Hepatocyte (in vitro differentiated cells): ENCODE measurements at regions not wholly inside any gene's neighbourhood (a gene's known extent, or its start where the extent isn't known, plus 50 kb on each side); places are given as distances from the start of the nearest gene placed in this dataset.

Experiments
- DNase-seq: peaks from one replicate; pipeline ENCODE4 v3.0.0-alpha.2; 2016; ENCODE audit warnings: low spot score
- H2AFZ ChIP-seq: fragments of 200-600 bp; sonication (generic); 2 replicates; pipeline ENCODE4 v1.6.0; 2016; ENCODE audit warnings: antibody characterized with exemption, mild to moderate bottlenecking
- H3K27ac ChIP-seq: fragments of 200-600 bp; sonication (generic); 2 replicates; pipeline ENCODE4 v1.5.1; 2016; ENCODE audit warnings: mild to moderate bottlenecking
- H3K27me3 ChIP-seq: fragments of 200-600 bp; sonication (generic); 2 replicates; pipeline ENCODE4 v1.6.1; 2016
- H3K36me3 ChIP-seq: fragments of 200-600 bp; sonication (generic); replicated peaks from 2 replicates; pipeline ENCODE4 v1.5.1; 2016; ENCODE audit warnings: low read depth; ENCODE audit not compliant: insufficient read depth
- H3K4me1 ChIP-seq: fragments of 200-600 bp; sonication (generic); 2 replicates; pipeline ENCODE4 v1.5.1; 2016; ENCODE audit warnings: mild to moderate bottlenecking, moderate library complexity; ENCODE audit not compliant: insufficient read depth
- H3K4me2 ChIP-seq: fragments of 200-600 bp; sonication (generic); 2 replicates; pipeline ENCODE4 v1.6.0; 2016
- H3K4me3 ChIP-seq: fragments of 200-600 bp; sonication (generic); 2 replicates; pipeline ENCODE4 v1.5.1; 2016; ENCODE audit warnings: mild to moderate bottlenecking
- H3K79me2 ChIP-seq: fragments of 200-600 bp; sonication (generic); 2 replicates; pipeline ENCODE4 v1.6.0; 2017; ENCODE audit warnings: mild to moderate bottlenecking
- H3K9me2 ChIP-seq: fragments of 200-600 bp; sonication (generic); replicated peaks from 2 replicates; pipeline ENCODE4 v1.6.0; 2017; ENCODE audit warnings: mild to moderate bottlenecking; ENCODE audit not compliant: insufficient read depth
- H3K9me3 ChIP-seq: fragments of 200-600 bp; sonication (generic); 2 replicates; pipeline ENCODE4 v1.5.1; 2016; ENCODE audit warnings: low read depth, mild to moderate bottlenecking
- H4K20me1 ChIP-seq: fragments of 200-600 bp; sonication (generic); 2 replicates; pipeline ENCODE4 v1.6.0; 2016; ENCODE audit warnings: mild to moderate bottlenecking; ENCODE audit not compliant: insufficient read depth, poor library complexity, severe bottlenecking
- EZH2 ChIP-seq: fragments of 200-600 bp; sonication (generic); IDR thresholded peaks from 2 replicates; pipeline ENCODE4 v1.6.1; 2016; ENCODE audit warnings: antibody characterized with exemption, mild to moderate bottlenecking, borderline replicate concordance
- EZH2phosphoT487 ChIP-seq: fragments of 200-600 bp; sonication (generic); IDR thresholded peaks from one replicate; pipeline ENCODE4 v1.6.1; 2018; ENCODE audit warnings: antibody characterized with exemption, mild to moderate bottlenecking, low read depth, moderate library complexity; ENCODE audit not compliant: unreplicated experiment, severe bottlenecking
- WGBS: methylation state at CpG from one replicate; pipeline ENCODE4 v1.1.6; 2016; ENCODE audit warnings: low lambda C conversion rate; ENCODE audit errors: missing lambda C conversion rate; 5-methylcytosine and 5-hydroxymethylcytosine counted together
- TF ChIP-seq, protein P1 (sequence below): fragments of 200-600 bp; sonication (generic); IDR thresholded peaks from 2 replicates; pipeline ENCODE4 v1.5.1; 2016; ENCODE audit warnings: antibody characterized with exemption, mild to moderate bottlenecking; ENCODE audit not compliant: poor library complexity

DNA sequence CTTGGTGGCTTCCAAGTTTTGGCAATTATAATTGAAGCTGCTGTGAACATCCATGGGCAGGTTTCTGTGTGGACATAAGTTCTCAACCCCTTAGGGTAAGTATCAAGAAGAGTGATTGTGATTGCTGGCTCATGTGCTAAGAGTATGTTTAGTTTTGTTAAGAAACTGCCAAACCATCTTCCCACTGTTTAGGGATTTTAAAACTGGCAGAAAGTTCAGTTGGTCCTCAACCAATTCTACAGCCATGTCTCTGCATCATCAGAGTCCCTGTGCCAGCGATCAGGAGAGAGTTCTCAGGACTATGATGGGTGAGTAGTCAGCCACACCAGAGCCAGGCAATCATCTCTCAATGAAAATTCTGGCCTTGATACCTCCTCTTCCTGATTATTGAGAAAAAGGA is 193.8 kb downstream of the ZC3H11B start:
- Histone ChIP-seq H3K9me3 (no peaks in the 10 kb centered on the region), H3K27ac (no peak overlapping the region), H3K27me3 (no peaks in the 10 kb centered on the region), H3K79me2 (no peaks in the 10 kb centered on the region), H3K4me3 (no peak overlapping the region), H3K9me2 (no peaks in the 10 kb centered on the region), H3K36me3 (no peaks in the 10 kb centered on the region), H3K4me2 (no peak overlapping the region), H4K20me1 (no peaks in the 10 kb centered on the region), H2AFZ (no peak overlapping the region), H3K4me1 (no peaks in the 10 kb centered on the region)
- TF ChIP-seq EZH2phosphoT487 (no peak), EZH2 (no peak)
- TF ChIP-seq, protein P1, sequence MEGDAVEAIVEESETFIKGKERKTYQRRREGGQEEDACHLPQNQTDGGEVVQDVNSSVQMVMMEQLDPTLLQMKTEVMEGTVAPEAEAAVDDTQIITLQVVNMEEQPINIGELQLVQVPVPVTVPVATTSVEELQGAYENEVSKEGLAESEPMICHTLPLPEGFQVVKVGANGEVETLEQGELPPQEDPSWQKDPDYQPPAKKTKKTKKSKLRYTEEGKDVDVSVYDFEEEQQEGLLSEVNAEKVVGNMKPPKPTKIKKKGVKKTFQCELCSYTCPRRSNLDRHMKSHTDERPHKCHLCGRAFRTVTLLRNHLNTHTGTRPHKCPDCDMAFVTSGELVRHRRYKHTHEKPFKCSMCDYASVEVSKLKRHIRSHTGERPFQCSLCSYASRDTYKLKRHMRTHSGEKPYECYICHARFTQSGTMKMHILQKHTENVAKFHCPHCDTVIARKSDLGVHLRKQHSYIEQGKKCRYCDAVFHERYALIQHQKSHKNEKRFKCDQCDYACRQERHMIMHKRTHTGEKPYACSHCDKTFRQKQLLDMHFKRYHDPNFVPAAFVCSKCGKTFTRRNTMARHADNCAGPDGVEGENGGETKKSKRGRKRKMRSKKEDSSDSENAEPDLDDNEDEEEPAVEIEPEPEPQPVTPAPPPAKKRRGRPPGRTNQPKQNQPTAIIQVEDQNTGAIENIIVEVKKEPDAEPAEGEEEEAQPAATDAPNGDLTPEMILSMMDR: no peak
- no peak for DNase-seq
- 93% methylated on average over 1 of the region's 1 CpG for WGBS

DNA sequence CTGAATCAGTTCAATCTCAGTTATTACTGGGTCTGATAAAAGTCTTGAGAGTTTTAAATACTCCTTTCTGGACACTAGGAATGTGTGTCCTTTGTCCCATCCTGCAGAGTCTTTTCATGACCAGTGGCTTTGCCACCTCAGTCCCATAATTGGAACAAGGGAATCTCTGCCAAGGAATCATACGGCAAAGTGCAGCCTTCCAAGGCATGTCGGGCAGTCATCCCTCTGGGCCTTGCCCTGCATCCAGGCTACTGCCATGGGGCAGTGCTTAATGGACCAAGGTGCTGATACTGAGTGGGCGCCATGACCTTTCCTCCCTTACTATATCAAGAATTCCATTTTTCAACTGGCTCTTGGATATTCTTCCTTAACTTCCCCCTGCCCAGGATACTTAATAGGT is 195.3 kb downstream of the ZC3H11B start:
- TF ChIP-seq EZH2 (no peak), EZH2phosphoT487 (no peak)
- TF ChIP-seq, protein P1: no peak
- no peak overlapping the region for H3K4me3 ChIP-seq
- no peaks in the 10 kb centered on the region for H3K9me3 ChIP-seq
- H3K9me2 ChIP-seq: no peaks in the 10 kb centered on the region
- H3K4me1 ChIP-seq: no peaks in the 10 kb centered on the region
- no peak overlapping the region for H3K27ac ChIP-seq
- H4K20me1 ChIP-seq: no peaks in the 10 kb centered on the region
- H2AFZ ChIP-seq: no peak overlapping the region
- H3K79me2 ChIP-seq: no peaks in the 10 kb centered on the region
- DNase-seq: no peak
- H3K4me2 ChIP-seq: no peak overlapping the region
- no peaks in the 10 kb centered on the region for H3K36me3 ChIP-seq
- H3K27me3 ChIP-seq: no peaks in the 10 kb centered on the region
- 95% methylated on average over 3 of the region's 3 CpGs for WGBS

DNA sequence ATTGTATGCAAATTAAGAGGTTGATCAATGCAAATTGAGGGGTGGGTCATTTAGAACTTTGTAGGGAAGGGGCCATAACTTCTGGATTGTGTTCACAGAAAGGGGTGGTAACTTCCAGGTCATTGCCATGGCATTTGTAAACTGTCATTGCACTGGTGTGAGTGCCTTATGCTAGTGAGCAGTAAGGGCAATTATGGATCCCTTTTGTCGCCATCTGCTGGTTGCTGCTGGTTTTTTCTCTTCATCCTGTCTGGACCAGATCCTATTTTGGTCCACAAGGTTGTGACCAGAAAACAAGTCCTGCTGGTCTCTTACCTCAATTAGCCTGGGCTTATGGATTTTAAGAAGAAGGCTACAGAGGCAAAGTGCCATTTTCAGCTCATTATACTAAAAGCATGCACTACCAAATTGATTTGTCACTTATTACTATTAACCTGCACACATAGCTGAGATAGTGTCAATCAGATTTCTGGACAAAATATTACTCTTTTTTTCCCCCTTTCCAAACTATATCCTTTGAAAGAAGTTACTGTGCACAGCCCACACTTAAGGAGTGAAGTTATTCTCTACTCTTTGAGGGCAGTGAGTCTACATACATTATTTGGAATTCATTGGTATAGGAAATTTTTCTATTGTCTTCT is 196.2 kb downstream of the ZC3H11B start:
- Histone ChIP-seq H2AFZ (no peak overlapping the region), H3K79me2 (no peaks in the 10 kb centered on the region), H3K4me3 (no peak overlapping the region), H4K20me1 (no peaks in the 10 kb centered on the region), H3K9me2 (no peaks in the 10 kb centered on the region), H3K27ac (no peak overlapping the region), H3K27me3 (no peaks in the 10 kb centered on the region), H3K4me2 (no peak overlapping the region), H3K9me3 (no peaks in the 10 kb centered on the region), H3K4me1 (no peaks in the 10 kb centered on the region), H3K36me3 (no peaks in the 10 kb centered on the region)
- TF ChIP-seq EZH2phosphoT487 (no peak), EZH2 (no peak)
- TF ChIP-seq, protein P1: peak; percentile 56
- WGBS: 18% methylated on average over 1 of the region's 1 CpG
- peak; percentile 61 for DNase-seq

- TF ChIP-seq EZH2phosphoT487: no peak
- TF ChIP-seq, protein P1: no peak
- TF ChIP-seq EZH2: no peak
- 94% methylated on average over 2 of the region's 2 CpGs for WGBS
Observed at GRCh38 chr1:219415915-219416314, 197.0 kb downstream of the ZC3H11B start.

More at GRCh38 chr1:219415915-219416314, 197.0 kb downstream of the ZC3H11B start:
- Histone ChIP-seq H3K9me3 (no peaks in the 10 kb centered on the region), H3K79me2 (no peaks in the 10 kb centered on the region), H3K4me3 (no peak overlapping the region), H3K4me1 (no peaks in the 10 kb centered on the region), H3K36me3 (no peaks in the 10 kb centered on the region), H3K27me3 (no peaks in the 10 kb centered on the region), H3K27ac (no peak overlapping the region), H3K9me2 (no peaks in the 10 kb centered on the region), H2AFZ (no peak overlapping the region), H4K20me1 (no peaks in the 10 kb centered on the region), H3K4me2 (no peak overlapping the region)
- no peak for DNase-seq
